ENCODE measurements at regions not wholly inside any gene's neighbourhood (a gene's known extent, or its start where the extent isn't known, plus 50 kb on each side); places are given as distances from the start of the nearest gene placed in this dataset.

GRCh38 chr2:104562537-104562936, 291.4 kb upstream of the POU3F3 start:
- Histone ChIP-seq H3K79me2 (no peaks in the 10 kb centered on the region), H3K27ac (no peak overlapping the region), H4K20me1 (ENCODE audit: insufficient read depth, poor library complexity, severe bottlenecking) (no peaks in the 10 kb centered on the region), H3K4me3 (no peak overlapping the region), H3K36me3 (replicated peaks; ENCODE audit: insufficient read depth, low read depth) (no peaks in the 10 kb centered on the region), H3K4me1 (ENCODE audit: insufficient read depth) (no peaks in the 10 kb centered on the region), H2AFZ (no peak overlapping the region), H3K27me3 (peaks cover 3% of the 10 kb centered on the region), H3K4me2 (no peak overlapping the region), H3K9me3 (ENCODE audit: low read depth) (no peaks in the 10 kb centered on the region), H3K9me2 (replicated peaks; ENCODE audit: insufficient read depth) (no peaks in the 10 kb centered on the region)
- TF ChIP-seq EZH2 (IDR thresholded peaks at IDR 0.05; ENCODE audit: borderline replicate concordance) (no peak), EZH2phosphoT487 (IDR thresholded peaks at IDR 0.05; ENCODE audit: low read depth, severe bottlenecking, unreplicated experiment) (no peak)
- TF ChIP-seq, protein P1, sequence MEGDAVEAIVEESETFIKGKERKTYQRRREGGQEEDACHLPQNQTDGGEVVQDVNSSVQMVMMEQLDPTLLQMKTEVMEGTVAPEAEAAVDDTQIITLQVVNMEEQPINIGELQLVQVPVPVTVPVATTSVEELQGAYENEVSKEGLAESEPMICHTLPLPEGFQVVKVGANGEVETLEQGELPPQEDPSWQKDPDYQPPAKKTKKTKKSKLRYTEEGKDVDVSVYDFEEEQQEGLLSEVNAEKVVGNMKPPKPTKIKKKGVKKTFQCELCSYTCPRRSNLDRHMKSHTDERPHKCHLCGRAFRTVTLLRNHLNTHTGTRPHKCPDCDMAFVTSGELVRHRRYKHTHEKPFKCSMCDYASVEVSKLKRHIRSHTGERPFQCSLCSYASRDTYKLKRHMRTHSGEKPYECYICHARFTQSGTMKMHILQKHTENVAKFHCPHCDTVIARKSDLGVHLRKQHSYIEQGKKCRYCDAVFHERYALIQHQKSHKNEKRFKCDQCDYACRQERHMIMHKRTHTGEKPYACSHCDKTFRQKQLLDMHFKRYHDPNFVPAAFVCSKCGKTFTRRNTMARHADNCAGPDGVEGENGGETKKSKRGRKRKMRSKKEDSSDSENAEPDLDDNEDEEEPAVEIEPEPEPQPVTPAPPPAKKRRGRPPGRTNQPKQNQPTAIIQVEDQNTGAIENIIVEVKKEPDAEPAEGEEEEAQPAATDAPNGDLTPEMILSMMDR (IDR thresholded peaks at IDR 0.05; ENCODE audit: poor library complexity): no peak
- no peak for DNase-seq (ENCODE audit: low spot score)
- 52% methylated on average over 3 of the region's 3 CpGs for WGBS (ENCODE audit: low lambda C conversion rate, missing lambda C conversion rate)

- H3K4me1 ChIP-seq (ENCODE audit: insufficient read depth): no peaks in the 10 kb centered on the region
- no peak overlapping the region for H3K27ac ChIP-seq
- H3K9me3 ChIP-seq (ENCODE audit: low read depth): no peaks in the 10 kb centered on the region
- peaks cover 3% of the 10 kb centered on the region for H3K27me3 ChIP-seq
- H3K79me2 ChIP-seq: no peaks in the 10 kb centered on the region
- no peak for DNase-seq (ENCODE audit: low spot score)
- no peak overlapping the region for H2AFZ ChIP-seq
- TF ChIP-seq EZH2 (IDR thresholded peaks at IDR 0.05; ENCODE audit: borderline replicate concordance): no peak
- TF ChIP-seq EZH2phosphoT487 (IDR thresholded peaks at IDR 0.05; ENCODE audit: low read depth, severe bottlenecking, unreplicated experiment): no peak
- TF ChIP-seq, protein P1 (IDR thresholded peaks at IDR 0.05; ENCODE audit: poor library complexity): no peak
- H3K36me3 ChIP-seq (replicated peaks; ENCODE audit: insufficient read depth, low read depth): no peaks in the 10 kb centered on the region
- H3K4me3 ChIP-seq: no peak overlapping the region
- 78% methylated on average over 8 of the region's 8 CpGs for WGBS (ENCODE audit: low lambda C conversion rate, missing lambda C conversion rate)
- no peak overlapping the region for H3K4me2 ChIP-seq
- H4K20me1 ChIP-seq (ENCODE audit: insufficient read depth, poor library complexity, severe bottlenecking): no peaks in the 10 kb centered on the region
- H3K9me2 ChIP-seq (replicated peaks; ENCODE audit: insufficient read depth): no peaks in the 10 kb centered on the region
Observed at GRCh38 chr2:104563398-104563996, 290.4 kb upstream of the POU3F3 start.

- TF ChIP-seq EZH2phosphoT487 (IDR thresholded peaks at IDR 0.05; ENCODE audit: low read depth, severe bottlenecking, unreplicated experiment): no peak
- TF ChIP-seq EZH2 (IDR thresholded peaks at IDR 0.05; ENCODE audit: borderline replicate concordance): no peak
- TF ChIP-seq, protein P1 (IDR thresholded peaks at IDR 0.05; ENCODE audit: poor library complexity): no peak
- no peak overlapping the region for H3K4me3 ChIP-seq
- no peaks in the 10 kb centered on the region for H3K79me2 ChIP-seq
- DNase-seq (ENCODE audit: low spot score): no peak
- H3K4me1 ChIP-seq (ENCODE audit: insufficient read depth): no peaks in the 10 kb centered on the region
- H2AFZ ChIP-seq: no peak overlapping the region
- H3K36me3 ChIP-seq (replicated peaks; ENCODE audit: insufficient read depth, low read depth): no peaks in the 10 kb centered on the region
- H4K20me1 ChIP-seq (ENCODE audit: insufficient read depth, poor library complexity, severe bottlenecking): no peaks in the 10 kb centered on the region
- H3K27ac ChIP-seq: no peak overlapping the region
- no peaks in the 10 kb centered on the region for H3K9me3 ChIP-seq (ENCODE audit: low read depth)
- H3K27me3 ChIP-seq: no peaks in the 10 kb centered on the region
- WGBS (ENCODE audit: low lambda C conversion rate, missing lambda C conversion rate): 91% methylated on average over 4 of the region's 4 CpGs
- no peak overlapping the region for H3K4me2 ChIP-seq
- no peaks in the 10 kb centered on the region for H3K9me2 ChIP-seq (replicated peaks; ENCODE audit: insufficient read depth)
Observed at GRCh38 chr2:104568247-104568646, 285.7 kb upstream of the POU3F3 start.
